Right cardiac atrium (tissue), 5 donors: ENCODE measurements at regions not wholly inside any gene's neighbourhood (a gene's known extent, or its start where the extent isn't known, plus 50 kb on each side); places are given as distances from the start of the nearest gene placed in this dataset.
"Not testable (repeated sequence)": the region's sequence is repeated elsewhere in the genome, so short reads cannot be mapped to it uniquely, and the experiment has no call there.

Source experiments
- ATAC-seq, 2 donors: fragments of 200-7000 bp; cut with Tn5 transposase; one replicate each; pipeline versions ENCODE4 v1.8.0 to v1.9.1; 2020; ENCODE audit warnings: moderate library complexity in 2 of 2, mild to moderate bottlenecking in 1 of 2
- DNase-seq, 3 donors: peaks; one replicate each; pipeline ENCODE4 v3.0.0-alpha.2; 2020
- H3K27ac ChIP-seq: one replicate; pipeline ENCODE4 v1.5.1; 2013; ENCODE audit warnings: mild to moderate bottlenecking, low read length, control low read depth, moderate library complexity
- H3K27me3 ChIP-seq: one replicate; pipeline ENCODE4 v1.6.1; 2013; ENCODE audit not compliant: control insufficient read depth, insufficient read depth
- H3K4me1 ChIP-seq: one replicate; pipeline ENCODE4 v1.6.1; 2013; ENCODE audit warnings: low read length; ENCODE audit not compliant: control insufficient read depth, insufficient read depth
- H3K4me3 ChIP-seq: one replicate; pipeline ENCODE4 v1.5.1; 2013; ENCODE audit warnings: low read length, control low read depth
- H3K9me3 ChIP-seq: one replicate; pipeline ENCODE4 v1.6.1; 2013; ENCODE audit warnings: low read length; ENCODE audit not compliant: control insufficient read depth
- WGBS: extraction: QIAGEN DNeasy Blood & Tissue Kit; methylation state at CpG from one replicate; pipeline ENCODE4 v1.1.7; 2013; 5-methylcytosine and 5-hydroxymethylcytosine counted together
- intact Hi-C, 4 donors: fragments of 100-400 bp; cut with DNase I; formaldehyde crosslinking; loops; one replicate each; pipeline versions ENCODE4 v1.11.0 to v1.14.0; 2022 to 2023
- donor health status: healthy with polysubstance abuse.
- donor health status: DM: no; HTN: yes; CAD: no.
- donor health status: DM: no; HTN: no; CAD: no.
- donor health status: DM: no; HTN: yes; CAD: no; lungs with severe emphysema.
- donor health status: DM: yes; HTN: yes; CAD: no.

- H3K27ac ChIP-seq, DNase-seq, H3K27me3 ChIP-seq, H3K4me3 ChIP-seq, H3K4me1 ChIP-seq, ATAC-seq, intact Hi-C loops, H3K9me3 ChIP-seq: not testable (repeated sequence)
- WGBS, result 84% methylated on average over 4 of the region's 4 CpGs
Measured at GRCh38 chr17:6373599-6373998, 61.3 kb downstream of the AIPL1 start.

- DNase-seq (no peak), ATAC-seq (no peak)
- H3K27me3 ChIP-seq, result peaks cover 2% of the 10 kb centered on the region
- H3K9me3 ChIP-seq, result no peaks in the 10 kb centered on the region
- WGBS, result 62% methylated on average over 2 of the region's 2 CpGs
- H3K4me1 ChIP-seq, result no peaks in the 10 kb centered on the region
- no peak overlapping the region for H3K27ac ChIP-seq
- H3K4me3 ChIP-seq, result no peak overlapping the region
- intact Hi-C loops, result no loop called here
Measured at GRCh38 chr17:6366221-6366666, 68.7 kb downstream of the AIPL1 start.

GRCh38 chr17:6365200-6365943, 69.5 kb downstream of the AIPL1 start:
- ATAC-seq (no peak), DNase-seq (no peak)
- Histone ChIP-seq H3K27me3 (peaks cover 2% of the 10 kb centered on the region), H3K27ac (no peak overlapping the region), H3K4me3 (no peak overlapping the region), H3K4me1 (no peaks in the 10 kb centered on the region), H3K9me3 (no peaks in the 10 kb centered on the region)
- 63% methylated on average over 13 of the region's 13 CpGs for WGBS
- intact Hi-C loops, result no loop called here

DNA sequence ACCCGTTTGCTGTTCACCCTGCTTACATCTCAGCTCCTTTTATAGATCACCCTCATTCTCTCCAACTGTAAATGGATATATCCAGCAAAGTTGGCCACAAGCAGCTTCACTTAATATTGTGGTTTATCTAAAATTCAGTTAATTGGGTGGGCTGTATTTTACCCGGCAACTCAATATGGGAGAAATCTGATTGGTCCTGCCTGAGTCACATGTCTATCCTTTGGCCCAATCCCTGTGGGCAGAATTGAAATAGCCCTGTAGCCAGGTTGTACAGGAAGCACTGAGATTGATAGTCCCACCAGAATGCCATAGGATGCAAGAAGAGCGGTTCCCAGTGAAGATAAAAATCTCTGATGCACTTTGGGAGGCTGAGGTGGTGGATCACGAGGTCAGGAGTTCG, 73.2 kb downstream of the AIPL1 start:
- DNase-seq, result no peak
- intact Hi-C loops, result no loop called here
- H3K4me1 ChIP-seq, result no peaks in the 10 kb centered on the region
- H3K27me3 ChIP-seq, result peaks cover 2% of the 10 kb centered on the region
- no peak overlapping the region for H3K27ac ChIP-seq
- 69% methylated on average over 5 of the region's 5 CpGs for WGBS
- ATAC-seq, result no peak
- no peaks in the 10 kb centered on the region for H3K9me3 ChIP-seq
- H3K4me3 ChIP-seq, result no peak overlapping the region

- no peak overlapping the region for H3K27ac ChIP-seq
- no peaks in the 10 kb centered on the region for H3K4me1 ChIP-seq
- ATAC-seq (no peak), DNase-seq (no peak)
- H3K9me3 ChIP-seq, result peaks cover 1% of the 10 kb centered on the region
- H3K27me3 ChIP-seq, result no peaks in the 10 kb centered on the region
- WGBS, result 77% methylated on average over 3 of the region's 3 CpGs
- intact Hi-C loops, result no loop called here
- no peak overlapping the region for H3K4me3 ChIP-seq
Measured at GRCh38 chr17:6358131-6358530, 76.8 kb downstream of the AIPL1 start.

DNA sequence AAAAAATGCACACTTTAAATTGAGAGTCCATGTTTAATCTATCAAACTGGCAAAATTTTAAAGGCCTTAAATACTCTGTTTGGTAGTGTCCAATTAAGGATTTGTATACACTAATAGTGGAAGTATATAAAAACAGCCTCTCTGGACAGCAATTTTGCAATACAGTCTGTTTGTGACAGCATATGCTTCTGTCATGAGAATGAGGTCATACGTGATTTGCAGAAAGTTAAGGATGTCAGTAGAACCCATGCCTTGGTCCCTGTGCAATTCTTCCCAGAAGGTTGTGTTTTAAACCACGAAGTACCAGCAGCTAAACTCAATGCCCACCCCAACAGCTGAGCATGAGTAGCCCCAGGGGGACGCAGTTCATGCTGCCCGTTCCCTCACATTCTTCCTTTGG, 78.4 kb downstream of the AIPL1 start:
- peaks cover 3% of the 10 kb centered on the region for H3K9me3 ChIP-seq
- ATAC-seq (no peak), DNase-seq (no peak)
- H3K4me3 ChIP-seq, result no peak overlapping the region
- no peak overlapping the region for H3K27ac ChIP-seq
- 65% methylated on average over 4 of the region's 4 CpGs for WGBS
- intact Hi-C loops, result no loop called here
- no peaks in the 10 kb centered on the region for H3K4me1 ChIP-seq
- no peaks in the 10 kb centered on the region for H3K27me3 ChIP-seq

GRCh38 chr17:6355196-6355595, 79.7 kb downstream of the AIPL1 start:
- 94% methylated on average over 3 of the region's 3 CpGs for WGBS
- H3K27ac ChIP-seq, result no peak overlapping the region
- no peaks in the 10 kb centered on the region for H3K4me1 ChIP-seq
- no peak for DNase-seq
- intact Hi-C loops, result no loop called here
- H3K9me3 ChIP-seq, result peaks cover 3% of the 10 kb centered on the region
- no peak for ATAC-seq
- H3K4me3 ChIP-seq, result no peak overlapping the region
- no peaks in the 10 kb centered on the region for H3K27me3 ChIP-seq

- H3K27ac ChIP-seq, result no peak overlapping the region
- no peak overlapping the region for H3K4me3 ChIP-seq
- no peaks in the 10 kb centered on the region for H3K27me3 ChIP-seq
- 83% methylated on average over 6 of the region's 6 CpGs for WGBS
- H3K9me3 ChIP-seq, result peaks cover 3% of the 10 kb centered on the region
- DNase-seq (no peak), ATAC-seq (no peak)
- intact Hi-C loops, result no loop called here
- no peaks in the 10 kb centered on the region for H3K4me1 ChIP-seq
Measured at GRCh38 chr17:6352801-6353560, 81.9 kb downstream of the AIPL1 start.

- Histone ChIP-seq H3K27me3 (no peaks in the 10 kb centered on the region), H3K4me1 (no peaks in the 10 kb centered on the region), H3K4me3 (no peak overlapping the region), H3K27ac (no peak overlapping the region), H3K9me3 (peaks cover 3% of the 10 kb centered on the region)
- WGBS, result 86% methylated on average over 3 of the region's 3 CpGs
- DNase-seq, result no peak
- intact Hi-C loops, result no loop called here
- ATAC-seq, result no peak
Measured at GRCh38 chr17:6352016-6352415, 82.9 kb downstream of the AIPL1 start.

DNA sequence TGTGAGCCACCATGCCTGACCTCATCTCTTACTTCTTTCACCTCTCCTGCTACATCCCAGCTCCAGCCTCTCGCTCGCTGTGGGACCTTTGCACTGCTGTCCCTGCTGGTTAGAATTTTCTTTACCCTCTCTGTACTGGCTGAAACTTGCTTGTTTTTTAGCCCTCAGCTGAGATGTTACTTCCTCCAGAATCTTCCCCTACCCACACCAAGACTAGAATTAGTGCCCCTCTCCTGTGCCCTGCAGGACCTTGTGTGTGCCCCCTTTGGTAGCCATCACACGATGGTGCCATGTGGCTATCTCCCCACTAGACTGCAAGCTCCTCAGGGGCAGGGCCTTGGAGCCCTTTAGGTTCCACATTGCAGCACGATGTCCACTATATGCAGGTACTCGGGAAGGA, 84.1 kb downstream of the AIPL1 start:
- H3K27ac ChIP-seq, result no peak overlapping the region
- H3K9me3 ChIP-seq, result peaks cover 3% of the 10 kb centered on the region
- DNase-seq (no peak), ATAC-seq (no peak)
- intact Hi-C loops, result no loop called here
- 90% methylated on average over 5 of the region's 5 CpGs for WGBS
- no peaks in the 10 kb centered on the region for H3K27me3 ChIP-seq
- no peak overlapping the region for H3K4me3 ChIP-seq
- no peaks in the 10 kb centered on the region for H3K4me1 ChIP-seq

- H3K27ac ChIP-seq, result no peak overlapping the region
- H3K4me1 ChIP-seq, result no peaks in the 10 kb centered on the region
- ATAC-seq, result no peak
- no peak overlapping the region for H3K4me3 ChIP-seq
- intact Hi-C loops, result no loop called here
- 79% methylated on average over 9 of the region's 9 CpGs for WGBS
- H3K9me3 ChIP-seq, result peaks cover 3% of the 10 kb centered on the region
- H3K27me3 ChIP-seq, result no peaks in the 10 kb centered on the region
- DNase-seq, result no peak
Measured at GRCh38 chr17:6348891-6349290, 86.0 kb downstream of the AIPL1 start.
